HPDE6-E6E7 (cell line): ENCODE measurements at regions not wholly inside any gene's neighbourhood (a gene's known extent, or its start where the extent isn't known, plus 50 kb on each side); places are given as distances from the start of the nearest gene placed in this dataset.

Experiments used
- DNase-seq: peaks from one replicate; pipeline ENCODE4 v3.0.0; 2011; ENCODE audit warnings: missing footprints; ENCODE audit errors: extremely low spot score

GRCh38 chr22:27679693-27680488 lies 121.7 kb downstream of the MN1 start:
- no peak for DNase-seq

- no peak for DNase-seq
Measured at GRCh38 chr22:27680636-27681035, 120.9 kb downstream of the MN1 start.

GRCh38 chr22:27681037-27681436 lies 120.5 kb downstream of the MN1 start:
- DNase-seq, result no peak

GRCh38 chr22:27682437-27682836 lies 119.1 kb downstream of the MN1 start:
- no peak for DNase-seq

GRCh38 chr22:27684901-27685300 lies 116.7 kb downstream of the MN1 start:
- no peak for DNase-seq

- DNase-seq, result no peak
Measured at GRCh38 chr22:27685515-27685914, 116.0 kb downstream of the MN1 start.

GRCh38 chr22:27685970-27686369 lies 115.6 kb downstream of the MN1 start:
- DNase-seq, result no peak

- peak; percentile 50 for DNase-seq
Measured at GRCh38 chr22:27686534-27686933, 115.0 kb downstream of the MN1 start.

GRCh38 chr22:27687984-27688545 lies 113.5 kb downstream of the MN1 start:
- no peak for DNase-seq

- no peak for DNase-seq
Measured at GRCh38 chr22:27689664-27690063, 111.9 kb downstream of the MN1 start.

GRCh38 chr22:27690599-27690998 lies 111.0 kb downstream of the MN1 start:
- DNase-seq, result no peak

GRCh38 chr22:27692243-27692642 lies 109.3 kb downstream of the MN1 start:
- no peak for DNase-seq

GRCh38 chr22:27695925-27696324 lies 105.6 kb downstream of the MN1 start:
- no peak for DNase-seq

GRCh38 chr22:27697888-27698287 lies 103.7 kb downstream of the MN1 start:
- DNase-seq, result no peak
